ENCODE measurements at regions not wholly inside any gene's neighbourhood (a gene's known extent, or its start where the extent isn't known, plus 50 kb on each side); places are given as distances from the start of the nearest gene placed in this dataset.

GRCh38 chr18:55093295-55093694, 134.0 kb upstream of the CCDC68 start:
- Histone ChIP-seq H4K20me1 (ENCODE audit: insufficient read depth, low read length) (no peaks in the 10 kb centered on the region), H3K27ac (ENCODE audit: low read depth in 1 of 2, low read length in 2 of 2) (no peak overlapping the region), H3K4me1 (ENCODE audit: control insufficient read depth in 1 of 2, insufficient read depth in 2 of 2, low read length in 2 of 2) (no peaks in the 10 kb centered on the region), H2AFZ (ENCODE audit: insufficient read depth, low read depth, low read length, poor library complexity, severe bottlenecking) (no peak overlapping the region), H3K9ac (ENCODE audit: insufficient read depth, low read length, poor library complexity, severe bottlenecking) (no peak overlapping the region), H3K79me2 (ENCODE audit: insufficient read depth, low read length) (no peaks in the 10 kb centered on the region), H3K9me3 (replicated peaks in 1 of 2; ENCODE audit: control insufficient read depth in 1 of 2, insufficient read depth in 1 of 2, low read length in 2 of 2) (no peaks in the 10 kb centered on the region), H3K27me3 (ENCODE audit: control insufficient read depth in 2 of 2, insufficient read depth in 2 of 2, low read length in 2 of 2) (peaks cover 0 to 2% of the 10 kb centered on the region in 2 donors), H3K36me3 (replicated peaks in 1 of 2; ENCODE audit: control insufficient read depth in 1 of 2, insufficient read depth in 2 of 2, low read length in 2 of 2) (no peaks in the 10 kb centered on the region), H3K4me3 (replicated peaks in 1 of 3; ENCODE audit: low read depth in 2 of 3, low read length in 3 of 3) (no peak overlapping the region), H3K4me2 (replicated peaks; ENCODE audit: extremely low read depth, low read length, poor library complexity, severe bottlenecking) (no peak overlapping the region)
- no peak overlapping the region for H3K27ac Mint-ChIP-seq
- H3K9me3 Mint-ChIP-seq = peaks cover 0 to 2% (median 0%) of the 10 kb centered on the region in 7 donors
- DNase-seq = no peak
- H3K36me3 Mint-ChIP-seq = no peaks in the 10 kb centered on the region
- no peaks in the 10 kb centered on the region for H3K4me1 Mint-ChIP-seq
- H3K4me3 Mint-ChIP-seq = no peak overlapping the region
- H3K27me3 Mint-ChIP-seq (ENCODE audit: low read depth in 3 of 3) = peaks cover 0 to 2% (median 1%) of the 10 kb centered on the region in 3 donors
- intact Hi-C loops (cut with micrococcal nuclease) = no loop called here
- TF ChIP-seq, protein P1, sequence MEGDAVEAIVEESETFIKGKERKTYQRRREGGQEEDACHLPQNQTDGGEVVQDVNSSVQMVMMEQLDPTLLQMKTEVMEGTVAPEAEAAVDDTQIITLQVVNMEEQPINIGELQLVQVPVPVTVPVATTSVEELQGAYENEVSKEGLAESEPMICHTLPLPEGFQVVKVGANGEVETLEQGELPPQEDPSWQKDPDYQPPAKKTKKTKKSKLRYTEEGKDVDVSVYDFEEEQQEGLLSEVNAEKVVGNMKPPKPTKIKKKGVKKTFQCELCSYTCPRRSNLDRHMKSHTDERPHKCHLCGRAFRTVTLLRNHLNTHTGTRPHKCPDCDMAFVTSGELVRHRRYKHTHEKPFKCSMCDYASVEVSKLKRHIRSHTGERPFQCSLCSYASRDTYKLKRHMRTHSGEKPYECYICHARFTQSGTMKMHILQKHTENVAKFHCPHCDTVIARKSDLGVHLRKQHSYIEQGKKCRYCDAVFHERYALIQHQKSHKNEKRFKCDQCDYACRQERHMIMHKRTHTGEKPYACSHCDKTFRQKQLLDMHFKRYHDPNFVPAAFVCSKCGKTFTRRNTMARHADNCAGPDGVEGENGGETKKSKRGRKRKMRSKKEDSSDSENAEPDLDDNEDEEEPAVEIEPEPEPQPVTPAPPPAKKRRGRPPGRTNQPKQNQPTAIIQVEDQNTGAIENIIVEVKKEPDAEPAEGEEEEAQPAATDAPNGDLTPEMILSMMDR (IDR thresholded peaks at IDR 0.05) = no peak

DNA sequence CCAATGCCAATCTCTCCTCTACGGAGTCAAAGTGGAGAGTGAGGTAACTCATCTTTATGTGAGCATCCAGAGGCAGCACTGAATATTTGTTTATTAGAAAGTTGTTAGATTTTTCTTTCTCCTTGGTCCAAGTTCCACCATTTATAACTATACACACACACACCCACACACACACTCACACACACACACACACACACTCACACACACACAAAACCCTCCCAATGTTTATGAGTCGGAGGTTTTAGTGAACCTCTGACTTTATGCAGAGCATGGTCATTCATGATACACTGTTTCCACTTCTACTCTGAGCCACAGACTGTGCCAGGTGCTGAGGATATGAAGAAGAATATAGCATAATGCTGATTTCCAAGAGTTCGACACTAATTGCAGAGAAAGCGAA, 132.9 kb upstream of the CCDC68 start:
- Mint-ChIP-seq H3K4me1 (no peaks in the 10 kb centered on the region), H3K27me3 (ENCODE audit: low read depth in 3 of 3) (peaks cover 0 to 3% (median 2%) of the 10 kb centered on the region in 3 donors), H3K27ac (no peak overlapping the region), H3K4me3 (no peak overlapping the region), H3K36me3 (no peaks in the 10 kb centered on the region), H3K9me3 (peaks cover 0 to 2% (median 0%) of the 10 kb centered on the region in 7 donors)
- Histone ChIP-seq H3K4me1 (ENCODE audit: control insufficient read depth in 1 of 2, insufficient read depth in 2 of 2, low read length in 2 of 2) (no peaks in the 10 kb centered on the region), H3K4me2 (replicated peaks; ENCODE audit: extremely low read depth, low read length, poor library complexity, severe bottlenecking) (no peak overlapping the region), H2AFZ (ENCODE audit: insufficient read depth, low read depth, low read length, poor library complexity, severe bottlenecking) (no peak overlapping the region), H3K9me3 (replicated peaks in 1 of 2; ENCODE audit: control insufficient read depth in 1 of 2, insufficient read depth in 1 of 2, low read length in 2 of 2) (no peaks in the 10 kb centered on the region), H3K4me3 (replicated peaks in 1 of 3; ENCODE audit: low read depth in 2 of 3, low read length in 3 of 3) (no peak overlapping the region), H3K79me2 (ENCODE audit: insufficient read depth, low read length) (no peaks in the 10 kb centered on the region), H3K36me3 (replicated peaks in 1 of 2; ENCODE audit: control insufficient read depth in 1 of 2, insufficient read depth in 2 of 2, low read length in 2 of 2) (no peaks in the 10 kb centered on the region), H3K27ac (ENCODE audit: low read depth in 1 of 2, low read length in 2 of 2) (no peak overlapping the region), H4K20me1 (ENCODE audit: insufficient read depth, low read length) (no peaks in the 10 kb centered on the region), H3K9ac (ENCODE audit: insufficient read depth, low read length, poor library complexity, severe bottlenecking) (no peak overlapping the region), H3K27me3 (ENCODE audit: control insufficient read depth in 2 of 2, insufficient read depth in 2 of 2, low read length in 2 of 2) (peaks cover 0 to 2% of the 10 kb centered on the region in 2 donors)
- intact Hi-C loops (cut with micrococcal nuclease) = no loop called here
- TF ChIP-seq, protein P1 (IDR thresholded peaks at IDR 0.05) = no peak
- DNase-seq = no peak
- 81% methylated on average over 2 of the region's 4 CpGs for WGBS (ENCODE audit: insufficient coverage)

Measured in CD14-positive monocyte (primary cell).